ENCODE measurements at regions not wholly inside any gene's neighbourhood (a gene's known extent, or its start where the extent isn't known, plus 50 kb on each side); places are given as distances from the start of the nearest gene placed in this dataset.
"Not testable (repeated sequence)": the region's sequence is repeated elsewhere in the genome, so short reads cannot be mapped to it uniquely, and the experiment has no call there.

DNA sequence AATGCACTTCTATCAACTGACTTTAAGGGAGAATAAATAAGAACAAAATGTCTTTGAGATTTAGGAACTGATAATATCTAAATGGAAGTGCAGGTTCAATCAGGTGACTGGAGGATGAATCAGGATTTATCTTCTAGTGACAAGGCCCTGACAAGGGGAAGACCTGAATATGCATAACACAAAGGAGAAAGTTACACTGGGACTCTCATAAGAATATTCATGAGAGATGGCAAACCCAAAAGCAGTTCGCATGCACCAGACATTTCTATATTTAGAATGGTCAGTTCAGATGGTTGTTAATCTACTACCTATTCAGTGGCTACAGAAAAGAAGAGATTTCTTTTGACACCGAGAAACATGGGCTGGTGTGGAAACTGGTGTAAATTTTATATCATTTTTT lies 1771.3 kb upstream of the LRRTM1 start:
- Histone ChIP-seq H3K9ac (ENCODE audit: low read length) (no peak overlapping the region), H3K9me3 (ENCODE audit: control insufficient read depth, low read length) (peaks cover 3% of the 10 kb centered on the region), H3K4me1 (ENCODE audit: control insufficient read depth, insufficient read depth, low read length) (no peaks in the 10 kb centered on the region), H3K27me3 (replicated peaks; ENCODE audit: control insufficient read depth, insufficient read depth, low read length) (no peaks in the 10 kb centered on the region), H3K36me3 (ENCODE audit: control insufficient read depth, insufficient read depth, low read length, severe bottlenecking) (no peaks in the 10 kb centered on the region), H3K4me3 (ENCODE audit: low read length) (no peak overlapping the region)
- DNase-seq (ENCODE audit: low read depth) = no peak

DNA sequence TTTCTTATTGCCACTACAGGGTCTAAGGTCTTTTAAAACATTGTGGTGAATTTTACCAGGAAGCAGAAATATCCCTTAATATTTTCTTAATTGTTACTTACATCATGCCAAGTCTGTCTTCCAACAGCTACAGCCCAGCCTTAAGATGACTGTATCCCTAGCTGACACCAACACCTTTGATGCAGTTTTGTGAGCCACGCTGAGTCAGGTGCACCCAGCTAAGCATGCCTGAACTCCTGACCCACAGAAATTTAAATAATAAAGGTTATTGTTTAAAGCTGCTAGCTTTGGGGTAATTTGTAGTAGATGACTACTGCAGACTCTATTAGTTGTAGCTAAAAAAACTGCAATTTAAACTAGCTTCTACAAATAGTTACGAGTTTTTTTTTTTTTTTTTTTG lies 1757.9 kb upstream of the LRRTM1 start:
- Histone ChIP-seq H3K4me1 (ENCODE audit: control insufficient read depth, insufficient read depth, low read length) (no peaks in the 10 kb centered on the region), H3K9me3 (ENCODE audit: control insufficient read depth, low read length) (no peaks in the 10 kb centered on the region), H3K27me3 (replicated peaks; ENCODE audit: control insufficient read depth, insufficient read depth, low read length) (no peaks in the 10 kb centered on the region), H3K9ac (ENCODE audit: low read length) (no peak overlapping the region), H3K36me3 (ENCODE audit: control insufficient read depth, insufficient read depth, low read length, severe bottlenecking) (no peaks in the 10 kb centered on the region), H3K4me3 (ENCODE audit: low read length) (no peak overlapping the region)
- no peak for DNase-seq (ENCODE audit: low read depth)

- no peak overlapping the region for H3K4me3 ChIP-seq (ENCODE audit: low read length)
- no peaks in the 10 kb centered on the region for H3K36me3 ChIP-seq (ENCODE audit: control insufficient read depth, insufficient read depth, low read length, severe bottlenecking)
- H3K9ac ChIP-seq (ENCODE audit: low read length) = no peak overlapping the region
- no peak for DNase-seq (ENCODE audit: low read depth)
- no peaks in the 10 kb centered on the region for H3K9me3 ChIP-seq (ENCODE audit: control insufficient read depth, low read length)
- H3K27me3 ChIP-seq (replicated peaks; ENCODE audit: control insufficient read depth, insufficient read depth, low read length) = no peaks in the 10 kb centered on the region
- no peaks in the 10 kb centered on the region for H3K4me1 ChIP-seq (ENCODE audit: control insufficient read depth, insufficient read depth, low read length)
Measured at GRCh38 chr2:82055846-82056245, 1751.3 kb upstream of the LRRTM1 start.

DNA sequence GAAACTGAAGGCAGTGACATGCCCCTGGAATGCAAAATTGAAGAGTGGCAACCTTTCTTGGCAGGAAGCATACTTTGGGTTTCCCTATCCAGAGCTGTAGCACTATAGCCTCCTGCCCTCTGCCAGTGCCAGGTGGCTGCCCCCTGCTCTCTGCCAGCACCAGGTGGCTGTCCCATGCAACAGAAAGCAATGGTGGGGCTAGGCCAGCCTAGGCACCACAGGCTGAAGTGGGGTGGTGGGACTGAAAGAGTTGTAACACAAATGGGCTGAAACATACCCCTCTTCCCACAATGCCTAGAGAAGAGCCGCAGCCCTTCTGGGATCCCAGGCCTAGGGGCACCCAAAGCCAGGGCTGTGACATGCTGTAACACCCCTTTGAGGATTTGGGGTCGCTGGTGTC lies 1739.3 kb upstream of the LRRTM1 start:
- no peaks in the 10 kb centered on the region for H3K4me1 ChIP-seq (ENCODE audit: control insufficient read depth, insufficient read depth, low read length)
- no peaks in the 10 kb centered on the region for H3K9me3 ChIP-seq (ENCODE audit: control insufficient read depth, low read length)
- no peak overlapping the region for H3K9ac ChIP-seq (ENCODE audit: low read length)
- no peaks in the 10 kb centered on the region for H3K27me3 ChIP-seq (replicated peaks; ENCODE audit: control insufficient read depth, insufficient read depth, low read length)
- no peak for DNase-seq (ENCODE audit: low read depth)
- H3K4me3 ChIP-seq (ENCODE audit: low read length) = no peak overlapping the region
- no peaks in the 10 kb centered on the region for H3K36me3 ChIP-seq (ENCODE audit: control insufficient read depth, insufficient read depth, low read length, severe bottlenecking)

DNA sequence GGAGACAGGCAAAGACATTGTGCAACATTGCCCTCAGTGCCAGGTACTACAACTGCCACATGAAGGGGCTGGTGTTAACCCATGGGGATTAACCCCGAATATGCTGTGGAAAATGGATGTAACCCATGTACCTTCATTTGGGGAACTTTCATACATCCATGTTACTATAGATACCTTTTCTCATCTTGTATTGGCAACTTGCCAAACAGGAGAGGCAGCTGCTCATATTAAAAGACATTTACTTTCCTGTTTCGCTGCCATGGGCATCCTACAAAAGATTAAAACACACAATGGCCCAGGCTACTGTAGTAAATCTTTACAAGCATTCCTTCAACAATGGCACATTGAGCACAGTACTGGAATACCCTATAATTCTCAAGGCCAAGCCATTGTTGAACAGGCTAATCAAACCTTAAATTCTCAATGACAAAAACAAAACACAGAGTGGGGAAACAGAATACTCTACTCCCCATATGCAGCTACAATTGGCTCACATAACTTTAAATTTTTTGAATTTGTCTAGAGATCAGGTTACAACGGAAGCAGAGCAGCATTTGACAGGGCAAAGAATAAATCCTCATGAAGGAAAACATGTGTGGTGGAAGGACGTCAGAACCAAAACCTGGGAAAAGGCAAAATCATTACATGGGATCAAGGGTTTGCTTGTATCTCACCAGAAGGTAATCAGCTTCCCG lies 1723.5 kb upstream of the LRRTM1 start:
- no peak overlapping the region for H3K4me3 ChIP-seq (ENCODE audit: low read length)
- H3K9ac ChIP-seq (ENCODE audit: low read length) = no peak overlapping the region
- H3K36me3 ChIP-seq (ENCODE audit: control insufficient read depth, insufficient read depth, low read length, severe bottlenecking) = no peaks in the 10 kb centered on the region
- no peak for DNase-seq (ENCODE audit: low read depth)
- no peaks in the 10 kb centered on the region for H3K4me1 ChIP-seq (ENCODE audit: control insufficient read depth, insufficient read depth, low read length)
- no peaks in the 10 kb centered on the region for H3K27me3 ChIP-seq (replicated peaks; ENCODE audit: control insufficient read depth, insufficient read depth, low read length)
- H3K9me3 ChIP-seq (ENCODE audit: control insufficient read depth, low read length) = no peaks in the 10 kb centered on the region

GRCh38 chr2:82023710-82024109 lies 1719.2 kb upstream of the LRRTM1 start:
- Histone ChIP-seq H3K36me3 (ENCODE audit: control insufficient read depth, insufficient read depth, low read length, severe bottlenecking) (no peaks in the 10 kb centered on the region), H3K9me3 (ENCODE audit: control insufficient read depth, low read length) (no peaks in the 10 kb centered on the region), H3K4me1 (ENCODE audit: control insufficient read depth, insufficient read depth, low read length) (no peaks in the 10 kb centered on the region), H3K9ac (ENCODE audit: low read length) (no peak overlapping the region), H3K27me3 (replicated peaks; ENCODE audit: control insufficient read depth, insufficient read depth, low read length) (no peaks in the 10 kb centered on the region), H3K4me3 (ENCODE audit: low read length) (no peak overlapping the region)
- DNase-seq (ENCODE audit: low read depth) = no peak

GRCh38 chr2:82013641-82014040 lies 1709.1 kb upstream of the LRRTM1 start:
- H3K36me3 ChIP-seq (ENCODE audit: control insufficient read depth, insufficient read depth, low read length, severe bottlenecking) = no peaks in the 10 kb centered on the region
- no peak overlapping the region for H3K4me3 ChIP-seq (ENCODE audit: low read length)
- no peaks in the 10 kb centered on the region for H3K27me3 ChIP-seq (replicated peaks; ENCODE audit: control insufficient read depth, insufficient read depth, low read length)
- H3K9ac ChIP-seq (ENCODE audit: low read length) = no peak overlapping the region
- no peaks in the 10 kb centered on the region for H3K9me3 ChIP-seq (ENCODE audit: control insufficient read depth, low read length)
- no peak for DNase-seq (ENCODE audit: low read depth)
- H3K4me1 ChIP-seq (ENCODE audit: control insufficient read depth, insufficient read depth, low read length) = no peaks in the 10 kb centered on the region

DNA sequence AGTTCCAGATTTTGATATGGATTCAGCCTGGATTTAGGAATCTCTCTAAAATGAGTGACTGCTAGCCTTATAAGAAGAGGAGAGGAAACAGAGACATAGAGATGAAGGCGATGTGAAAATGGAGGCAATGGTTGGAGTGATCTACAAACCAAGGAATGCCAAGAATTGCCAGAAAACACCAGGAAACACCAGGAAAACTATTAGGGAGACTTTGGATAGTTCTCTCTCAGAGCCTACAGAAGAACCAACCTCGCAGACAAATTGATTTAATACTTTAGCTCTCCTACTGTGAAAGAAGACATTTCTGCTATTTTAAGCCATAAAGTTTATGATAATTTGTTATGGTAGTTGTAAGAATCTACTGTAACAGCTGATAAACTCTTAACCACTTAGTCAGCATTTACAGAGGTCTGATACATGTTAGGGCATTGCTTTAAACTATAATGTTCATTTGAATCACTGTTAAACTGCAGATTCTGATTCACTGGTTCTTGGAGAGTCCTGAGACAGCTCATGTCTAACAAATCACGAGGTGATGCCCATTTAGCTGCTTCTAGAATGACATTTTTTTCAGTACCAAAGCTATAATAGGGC lies 1702.6 kb upstream of the LRRTM1 start:
- Histone ChIP-seq H3K4me1 (ENCODE audit: control insufficient read depth, insufficient read depth, low read length) (no peaks in the 10 kb centered on the region), H3K27me3 (replicated peaks; ENCODE audit: control insufficient read depth, insufficient read depth, low read length) (no peaks in the 10 kb centered on the region), H3K4me3 (ENCODE audit: low read length) (no peak overlapping the region), H3K36me3 (ENCODE audit: control insufficient read depth, insufficient read depth, low read length, severe bottlenecking) (no peaks in the 10 kb centered on the region), H3K9ac (ENCODE audit: low read length) (no peak overlapping the region), H3K9me3 (ENCODE audit: control insufficient read depth, low read length) (no peaks in the 10 kb centered on the region)
- no peak for DNase-seq (ENCODE audit: low read depth)

- not testable (repeated sequence) for DNase-seq (ENCODE audit: low read depth); H3K9ac ChIP-seq (ENCODE audit: low read length); H3K4me1 ChIP-seq (ENCODE audit: control insufficient read depth, insufficient read depth, low read length); H3K9me3 ChIP-seq (ENCODE audit: control insufficient read depth, low read length); H3K4me3 ChIP-seq (ENCODE audit: low read length); H3K36me3 ChIP-seq (ENCODE audit: control insufficient read depth, insufficient read depth, low read length, severe bottlenecking); H3K27me3 ChIP-seq (replicated peaks; ENCODE audit: control insufficient read depth, insufficient read depth, low read length)
Measured at GRCh38 chr2:82005889-82006288, 1701.3 kb upstream of the LRRTM1 start.

DNA sequence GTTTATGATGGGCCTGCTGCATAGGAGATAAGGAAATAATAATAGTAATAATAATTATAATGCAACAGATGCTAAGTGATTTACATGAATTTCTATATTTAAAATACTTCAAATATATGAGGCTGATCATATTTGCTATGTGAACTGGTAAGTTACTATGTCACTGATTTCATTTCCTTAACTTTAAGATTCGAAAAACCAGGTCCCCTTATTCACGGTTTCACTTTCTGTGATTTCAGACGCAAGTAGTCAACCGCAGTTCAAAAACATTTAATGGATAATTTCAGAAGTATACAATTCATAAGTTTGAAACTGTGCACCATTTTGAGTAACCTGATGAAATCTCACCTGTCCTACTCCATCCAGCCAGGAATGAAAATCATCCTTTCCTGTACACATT lies 1697.1 kb upstream of the LRRTM1 start:
- H3K4me3 ChIP-seq (ENCODE audit: low read length) = no peak overlapping the region
- H3K27me3 ChIP-seq (replicated peaks; ENCODE audit: control insufficient read depth, insufficient read depth, low read length) = no peaks in the 10 kb centered on the region
- H3K4me1 ChIP-seq (ENCODE audit: control insufficient read depth, insufficient read depth, low read length) = no peaks in the 10 kb centered on the region
- H3K9me3 ChIP-seq (ENCODE audit: control insufficient read depth, low read length) = no peaks in the 10 kb centered on the region
- H3K36me3 ChIP-seq (ENCODE audit: control insufficient read depth, insufficient read depth, low read length, severe bottlenecking) = no peaks in the 10 kb centered on the region
- no peak for DNase-seq (ENCODE audit: low read depth)
- H3K9ac ChIP-seq (ENCODE audit: low read length) = no peak overlapping the region

DNA sequence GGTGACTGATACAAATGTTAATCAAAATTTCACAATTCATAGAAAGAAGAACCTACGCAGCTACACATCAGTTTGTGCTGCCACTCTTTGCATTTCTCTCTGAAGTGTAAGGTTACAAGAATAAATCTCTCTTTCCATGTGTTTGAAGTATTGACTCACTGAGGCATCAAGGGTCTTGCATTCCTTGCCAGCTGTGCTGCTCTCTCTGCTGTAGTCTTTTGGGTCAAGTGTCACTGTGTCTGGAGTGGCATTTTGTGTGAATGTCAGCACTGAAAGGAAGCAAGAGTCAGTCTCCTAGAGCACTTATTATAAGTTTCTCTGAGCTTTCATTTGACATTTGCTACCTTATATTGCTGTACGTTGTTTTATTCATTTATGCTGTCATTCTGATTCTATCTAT lies 1696.1 kb upstream of the LRRTM1 start:
- no peaks in the 10 kb centered on the region for H3K27me3 ChIP-seq (replicated peaks; ENCODE audit: control insufficient read depth, insufficient read depth, low read length)
- no peak for DNase-seq (ENCODE audit: low read depth)
- no peak overlapping the region for H3K9ac ChIP-seq (ENCODE audit: low read length)
- H3K9me3 ChIP-seq (ENCODE audit: control insufficient read depth, low read length) = no peaks in the 10 kb centered on the region
- no peaks in the 10 kb centered on the region for H3K4me1 ChIP-seq (ENCODE audit: control insufficient read depth, insufficient read depth, low read length)
- no peaks in the 10 kb centered on the region for H3K36me3 ChIP-seq (ENCODE audit: control insufficient read depth, insufficient read depth, low read length, severe bottlenecking)
- no peak overlapping the region for H3K4me3 ChIP-seq (ENCODE audit: low read length)

DNA sequence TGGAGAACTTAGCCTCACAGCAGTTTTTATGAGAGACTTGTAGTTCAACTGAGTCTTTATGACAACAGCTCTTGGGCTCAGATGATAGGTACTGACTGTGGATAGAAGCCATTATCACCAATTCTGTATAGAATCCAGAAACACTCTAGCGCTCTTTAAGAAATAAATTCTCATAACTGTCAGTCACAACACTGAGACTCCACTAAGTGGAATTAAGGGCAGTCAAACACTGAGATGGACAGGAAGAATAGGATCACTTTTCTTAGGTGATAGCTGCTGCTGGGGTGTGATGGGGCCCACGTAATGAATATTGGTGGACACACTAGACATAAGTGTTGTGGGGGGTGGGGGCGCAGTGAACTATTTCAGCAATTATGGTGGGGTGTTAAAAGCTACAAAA lies 1691.8 kb upstream of the LRRTM1 start:
- no peak for DNase-seq (ENCODE audit: low read depth)
- H3K36me3 ChIP-seq (ENCODE audit: control insufficient read depth, insufficient read depth, low read length, severe bottlenecking) = no peaks in the 10 kb centered on the region
- H3K9me3 ChIP-seq (ENCODE audit: control insufficient read depth, low read length) = peaks cover 4% of the 10 kb centered on the region

More for the DNA sequence above, 1691.8 kb upstream of the LRRTM1 start:
- no peak overlapping the region for H3K9ac ChIP-seq (ENCODE audit: low read length)
- H3K4me3 ChIP-seq (ENCODE audit: low read length) = no peak overlapping the region
- no peaks in the 10 kb centered on the region for H3K4me1 ChIP-seq (ENCODE audit: control insufficient read depth, insufficient read depth, low read length)
- no peaks in the 10 kb centered on the region for H3K27me3 ChIP-seq (replicated peaks; ENCODE audit: control insufficient read depth, insufficient read depth, low read length)
